Mucosa of descending colon (tissue), 3 donors: ENCODE measurements at regions not wholly inside any gene's neighbourhood (a gene's known extent, or its start where the extent isn't known, plus 50 kb on each side); places are given as distances from the start of the nearest gene placed in this dataset.

ENCODE experiments used
- ATAC-seq: fragments of 200-7000 bp; cut with Tn5 transposase; one replicate; pipeline ENCODE4 v1.9.1; 2020; ENCODE audit warnings: mild to moderate bottlenecking, moderate library complexity
- DNase-seq, 3 donors: peaks; one replicate each; pipeline ENCODE4 v3.0.0-alpha.2; 2020
- H3K36me3 ChIP-seq: fragments of 200-600 bp; one replicate; pipeline ENCODE4 v1.8.0; 2021; ENCODE audit warnings: low read depth, mild to moderate bottlenecking
- H3K4me1 ChIP-seq: fragments of 200-600 bp; one replicate; pipeline ENCODE4 v1.8.0; 2021; ENCODE audit warnings: low read depth, mild to moderate bottlenecking
- H3K4me3 ChIP-seq: fragments of 200-600 bp; one replicate; pipeline ENCODE4 v1.8.0; 2021; ENCODE audit warnings: mild to moderate bottlenecking
- H3K9me3 ChIP-seq: fragments of 200-600 bp; one replicate; pipeline ENCODE4 v1.8.0; 2021; ENCODE audit warnings: mild to moderate bottlenecking
- intact Hi-C, 2 donors: fragments of 100-400 bp; cut with DNase I in 1 of 2; cut with micrococcal nuclease in 1 of 2; formaldehyde crosslinking; loops; one replicate each; pipeline versions ENCODE4 v1.11.0 to v1.11.1; 2022; cut with DNase I, micrococcal nuclease
- TF ChIP-seq, protein P1 (sequence below): fragments of 200-600 bp; IDR thresholded peaks from one replicate; pipeline ENCODE4 v1.8.0; 2022; ENCODE audit warnings: antibody characterized with exemption, mild to moderate bottlenecking
- donor health status: DM: no; HTN: no; CAD: no; lungs with moderate emphysema.
- donor health status: DM: no; HTN: no; CAD: no.
- donor health status: DM: no; HTN: yes; CAD: no.

DNA sequence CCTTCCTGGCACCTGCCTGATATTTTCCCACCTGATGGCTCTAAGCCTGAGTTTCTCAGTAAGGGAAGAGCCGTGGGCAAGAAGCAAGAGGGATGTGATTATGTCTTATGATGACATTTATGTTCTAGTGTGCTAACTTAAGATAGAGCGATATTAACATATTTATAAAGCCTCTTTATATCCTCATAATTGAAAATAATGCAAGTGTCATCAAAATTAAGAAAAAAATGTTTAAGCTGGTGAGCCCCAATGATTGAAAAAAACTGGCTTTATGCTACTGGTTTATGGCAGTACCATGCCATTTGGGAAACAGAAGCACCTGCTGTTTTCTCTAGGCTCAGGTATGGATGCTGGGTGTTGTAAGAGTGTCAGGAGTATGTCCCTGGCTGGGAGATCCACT, 431.5 kb upstream of the TPM1 start:
- Histone ChIP-seq H3K4me3 (no peak overlapping the region), H3K4me1 (no peaks in the 10 kb centered on the region), H3K9me3 (no peaks in the 10 kb centered on the region), H3K36me3 (no peaks in the 10 kb centered on the region)
- intact Hi-C loops, result no loop called here
- DNase-seq, result no peak
- TF ChIP-seq, protein P1, sequence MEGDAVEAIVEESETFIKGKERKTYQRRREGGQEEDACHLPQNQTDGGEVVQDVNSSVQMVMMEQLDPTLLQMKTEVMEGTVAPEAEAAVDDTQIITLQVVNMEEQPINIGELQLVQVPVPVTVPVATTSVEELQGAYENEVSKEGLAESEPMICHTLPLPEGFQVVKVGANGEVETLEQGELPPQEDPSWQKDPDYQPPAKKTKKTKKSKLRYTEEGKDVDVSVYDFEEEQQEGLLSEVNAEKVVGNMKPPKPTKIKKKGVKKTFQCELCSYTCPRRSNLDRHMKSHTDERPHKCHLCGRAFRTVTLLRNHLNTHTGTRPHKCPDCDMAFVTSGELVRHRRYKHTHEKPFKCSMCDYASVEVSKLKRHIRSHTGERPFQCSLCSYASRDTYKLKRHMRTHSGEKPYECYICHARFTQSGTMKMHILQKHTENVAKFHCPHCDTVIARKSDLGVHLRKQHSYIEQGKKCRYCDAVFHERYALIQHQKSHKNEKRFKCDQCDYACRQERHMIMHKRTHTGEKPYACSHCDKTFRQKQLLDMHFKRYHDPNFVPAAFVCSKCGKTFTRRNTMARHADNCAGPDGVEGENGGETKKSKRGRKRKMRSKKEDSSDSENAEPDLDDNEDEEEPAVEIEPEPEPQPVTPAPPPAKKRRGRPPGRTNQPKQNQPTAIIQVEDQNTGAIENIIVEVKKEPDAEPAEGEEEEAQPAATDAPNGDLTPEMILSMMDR, result no peak
- no peak for ATAC-seq

GRCh38 chr15:62612183-62612733, 430.3 kb upstream of the TPM1 start:
- TF ChIP-seq, protein P1, result no peak
- intact Hi-C loops, result no loop called here
- Histone ChIP-seq H3K36me3 (no peaks in the 10 kb centered on the region), H3K4me3 (no peak overlapping the region), H3K9me3 (no peaks in the 10 kb centered on the region), H3K4me1 (no peaks in the 10 kb centered on the region)
- ATAC-seq (no peak), DNase-seq (no peak)

DNA sequence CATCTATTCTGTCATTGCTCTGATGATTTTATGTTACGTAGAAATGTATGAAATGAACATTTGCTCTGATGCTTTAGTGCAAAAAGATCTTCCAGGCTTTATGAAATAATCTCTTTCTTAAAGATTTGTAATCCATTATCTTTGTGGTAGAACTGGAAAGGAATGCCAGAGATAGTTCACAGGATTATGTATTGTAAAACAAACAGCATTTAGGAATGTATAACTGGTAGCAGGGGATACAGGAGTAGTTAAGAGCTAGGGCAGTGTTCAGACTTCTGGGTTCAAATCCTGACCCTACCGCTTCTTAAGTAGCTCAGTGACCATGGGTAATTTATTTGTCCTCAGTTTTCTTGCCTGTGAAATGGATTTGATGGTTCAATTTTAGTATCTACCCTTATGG, 429.8 kb upstream of the TPM1 start:
- ATAC-seq, result no peak

GRCh38 chr15:62616746-62617145, 425.8 kb upstream of the TPM1 start:
- H3K36me3 ChIP-seq, result no peaks in the 10 kb centered on the region
- ATAC-seq, result no peak
- H3K4me1 ChIP-seq, result peaks cover 7% of the 10 kb centered on the region
- no peak for DNase-seq
- H3K9me3 ChIP-seq, result no peaks in the 10 kb centered on the region
- H3K4me3 ChIP-seq, result no peak overlapping the region
- intact Hi-C loops, result no loop called here
- TF ChIP-seq, protein P1, result no peak

More for the DNA sequence above, 429.8 kb upstream of the TPM1 start:
- DNase-seq, result no peak
- Histone ChIP-seq H3K4me1 (no peaks in the 10 kb centered on the region), H3K36me3 (no peaks in the 10 kb centered on the region), H3K9me3 (no peaks in the 10 kb centered on the region), H3K4me3 (no peak overlapping the region)
- intact Hi-C loops, result no loop called here
- TF ChIP-seq, protein P1, result no peak

GRCh38 chr15:62617741-62618140, 424.8 kb upstream of the TPM1 start:
- no peak overlapping the region for H3K4me3 ChIP-seq
- H3K4me1 ChIP-seq, result peaks cover 7% of the 10 kb centered on the region
- ATAC-seq (no peak), DNase-seq (no peak)
- intact Hi-C loops, result no loop called here
- H3K36me3 ChIP-seq, result no peaks in the 10 kb centered on the region
- H3K9me3 ChIP-seq, result no peaks in the 10 kb centered on the region
- TF ChIP-seq, protein P1, result no peak

DNA sequence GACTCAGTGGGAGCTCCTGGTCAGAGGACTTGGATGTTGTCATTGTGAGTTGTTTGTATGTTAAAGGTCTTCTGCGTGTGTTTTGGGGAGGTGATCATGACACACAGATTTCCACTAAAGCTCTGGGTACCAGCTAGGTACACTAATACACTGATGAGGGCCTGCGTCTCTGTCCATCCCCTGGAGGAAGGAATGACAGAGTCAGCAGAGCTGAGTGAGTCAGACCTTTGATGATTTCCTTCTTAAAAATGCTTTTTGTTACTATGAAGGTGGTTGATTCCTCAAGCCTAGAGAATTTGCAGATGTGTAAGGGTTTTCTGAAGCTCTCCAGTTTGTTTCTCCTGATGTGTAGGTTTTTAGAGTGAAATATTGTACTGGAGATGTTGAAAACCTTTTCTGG, 424.1 kb upstream of the TPM1 start:
- Histone ChIP-seq H3K4me1 (peaks cover 7% of the 10 kb centered on the region), H3K9me3 (no peaks in the 10 kb centered on the region), H3K4me3 (no peak overlapping the region), H3K36me3 (no peaks in the 10 kb centered on the region)
- intact Hi-C loops, result no loop called here
- DNase-seq, result no peak
- ATAC-seq, result no peak
- TF ChIP-seq, protein P1, result no peak
